Activated CD8-positive, alpha-beta memory T cell treated with anti-CD3 and anti-CD28 coated beads for 36 hours (primary cell): ENCODE measurements at regions not wholly inside any gene's neighbourhood (a gene's known extent, or its start where the extent isn't known, plus 50 kb on each side); places are given as distances from the start of the nearest gene placed in this dataset.
"Not testable (repeated sequence)": the region's sequence is repeated elsewhere in the genome, so short reads cannot be mapped to it uniquely, and the experiment has no call there.

ENCODE experiments used
- CTCF ChIA-PET: fragments of 350-600 bp; sonication (Branson Sonifier 250); formaldehyde crosslinking; loops from one replicate; lab custom pipeline; 2021; ENCODE audit warnings: antibody characterized with exemption; lab: Charles Lee
- POLR2A ChIA-PET: fragments of 350-600 bp; sonication (Branson Sonifier 250); formaldehyde crosslinking; loops from one replicate; lab custom pipeline; 2021; ENCODE audit warnings: antibody characterized with exemption; lab: Charles Lee

GRCh38 chr4:60729194-60729593 is 470.9 kb upstream of the ADGRL3 start:
- ChIA-PET POLR2A (no interaction called here), CTCF (no interaction called here)

GRCh38 chr4:60729764-60730163 is 470.4 kb upstream of the ADGRL3 start:
- POLR2A ChIA-PET, CTCF ChIA-PET: not testable (repeated sequence)

- ChIA-PET CTCF (no interaction called here), POLR2A (no interaction called here)
Measured at GRCh38 chr4:60737858-60738257, 462.3 kb upstream of the ADGRL3 start.

GRCh38 chr4:60743654-60744053 is 456.5 kb upstream of the ADGRL3 start:
- ChIA-PET CTCF (no interaction called here), POLR2A (no interaction called here)

- POLR2A ChIA-PET, result no interaction called here
- CTCF ChIA-PET, result no interaction called here
Measured at GRCh38 chr4:60744767-60745166, 455.4 kb upstream of the ADGRL3 start.

- ChIA-PET POLR2A (no interaction called here), CTCF (no interaction called here)
Measured at GRCh38 chr4:60745800-60746571, 454.1 kb upstream of the ADGRL3 start.

- CTCF ChIA-PET, result no interaction called here
- POLR2A ChIA-PET, result no interaction called here
Measured at GRCh38 chr4:60750962-60751361, 449.2 kb upstream of the ADGRL3 start.

- ChIA-PET POLR2A (no interaction called here), CTCF (no interaction called here)
Measured at GRCh38 chr4:60757986-60758680, 442.0 kb upstream of the ADGRL3 start.

- POLR2A ChIA-PET, result no interaction called here
Measured at GRCh38 chr4:60759518-60760245, 440.4 kb upstream of the ADGRL3 start.

GRCh38 chr4:60780874-60781273 is 419.3 kb upstream of the ADGRL3 start:
- ChIA-PET CTCF (no interaction called here), POLR2A (no interaction called here)

More at GRCh38 chr4:60759518-60760245, 440.4 kb upstream of the ADGRL3 start:
- CTCF ChIA-PET, result no interaction called here

GRCh38 chr4:60790608-60791007 is 409.5 kb upstream of the ADGRL3 start:
- CTCF ChIA-PET, result no interaction called here
- POLR2A ChIA-PET, result no interaction called here

GRCh38 chr4:60794372-60794771 is 405.8 kb upstream of the ADGRL3 start:
- CTCF ChIA-PET, result no interaction called here
- POLR2A ChIA-PET, result no interaction called here

GRCh38 chr4:60799214-60799613 is 400.9 kb upstream of the ADGRL3 start:
- POLR2A ChIA-PET, result no interaction called here

GRCh38 chr4:60800701-60801100 is 399.4 kb upstream of the ADGRL3 start:
- POLR2A ChIA-PET, result no interaction called here

More at GRCh38 chr4:60799214-60799613, 400.9 kb upstream of the ADGRL3 start:
- CTCF ChIA-PET, result no interaction called here

GRCh38 chr4:60805500-60806313 is 394.4 kb upstream of the ADGRL3 start:
- POLR2A ChIA-PET, result no interaction called here
- CTCF ChIA-PET, result no interaction called here

More at GRCh38 chr4:60800701-60801100, 399.4 kb upstream of the ADGRL3 start:
- CTCF ChIA-PET, result no interaction called here

GRCh38 chr4:60808726-60809485 is 391.2 kb upstream of the ADGRL3 start:
- ChIA-PET POLR2A (no interaction called here), CTCF (no interaction called here)

- POLR2A ChIA-PET, result no interaction called here
- CTCF ChIA-PET, result no interaction called here
Measured at GRCh38 chr4:60809486-60809800, 390.7 kb upstream of the ADGRL3 start.

- ChIA-PET POLR2A (no interaction called here), CTCF (no interaction called here)
Measured at GRCh38 chr4:60812811-60813210, 387.3 kb upstream of the ADGRL3 start.

- POLR2A ChIA-PET, result no interaction called here
- CTCF ChIA-PET, result no interaction called here
Measured at GRCh38 chr4:60814549-60814948, 385.6 kb upstream of the ADGRL3 start.
